HCT116 (cell line): ENCODE measurements at regions not wholly inside any gene's neighbourhood (a gene's known extent, or its start where the extent isn't known, plus 50 kb on each side); places are given as distances from the start of the nearest gene placed in this dataset.

Experiments used
- ATAC-seq: fragments of 200-7000 bp; cut with Tn5 transposase; 2 replicates; pipeline ENCODE4 v1.9.1; 2020; ENCODE audit warnings: mild to moderate bottlenecking, moderate library complexity
- BruUV-seq: library from RNA; stranded (reverse); fragments of 400-500 nt; replicated peaks from 2 replicates; lab custom pipeline; 2021; lab: Mats Ljungman, UMichigan
- CTCF ChIA-PET: fragments of 300-600 bp; sonication (Branson Sonifier 250); formaldehyde crosslinking; loops from one replicate; lab custom pipeline; 2021; ENCODE audit warnings: antibody characterized with exemption; lab: Charles Lee
- POLR2A ChIA-PET: fragments of 300-600, 350-600 bp; sonication (Branson Sonifier 250); formaldehyde crosslinking; loops from one replicate; lab custom pipeline; 2021; ENCODE audit warnings: antibody characterized with exemption; lab: Charles Lee
- RAD21 ChIA-PET, 2 experiments: fragments of 300-600 bp; sonication (Branson Sonifier 250); formaldehyde crosslinking; loops; one replicate each; lab custom pipeline; 2023; ENCODE audit warnings: low total read pairs in 2 of 2; ENCODE audit not compliant: uncharacterized antibody in 2 of 2, unreplicated experiment in 2 of 2, low non-redundant PET in 1 of 2; lab: Charles Lee
- DNase-seq: peaks from one replicate; pipeline ENCODE4 v3.0.0-alpha.2; 2010; ENCODE audit warnings: low read depth, low spot score
- H2AFZ ChIP-seq: fragments of 200-600 bp; shearing (Covaris generic), sonication (generic); 2 replicates; pipeline ENCODE4 v1.6.1; 2017; ENCODE audit warnings: low read depth, mixed run types, mixed read lengths, antibody characterized with exemption, low read length; ENCODE audit not compliant: poor library complexity, severe bottlenecking
- H3K27ac ChIP-seq: 2 replicates; pipeline ENCODE4 v1.5.1; 2012; ENCODE audit warnings: low read depth, low read length
- H3K27me3 ChIP-seq: fragments of 200-600 bp; sonication (generic); 2 replicates; pipeline ENCODE4 v1.6.1; 2016; ENCODE audit warnings: mixed run types, low read length, mixed read lengths; ENCODE audit not compliant: insufficient read depth
- H3K36me3 ChIP-seq, 2 experiments: fragments of 200-500 bp in 1 of 2; fragments of 200-600 bp in 1 of 2; sonication (Bioruptor generic) in 1 of 2; sonication (generic) in 1 of 2; 2 replicates each; pipeline versions ENCODE4 v1.5.1 to v1.6.1; 2014 to 2016; ENCODE audit warnings: low read length in 2 of 2, inconsistent platforms in 1 of 2, mixed read lengths in 1 of 2, mixed run types in 1 of 2; ENCODE audit not compliant: insufficient read depth in 2 of 2, control insufficient read depth in 1 of 2
- H3K4me1 ChIP-seq, 2 experiments: fragments of 200-600 bp in 1 of 2; sonication (generic) in 1 of 2; 2 replicates each; pipeline versions ENCODE4 v1.5.1 to v1.6.1; 2012 to 2017; ENCODE audit warnings: low read length in 2 of 2, inconsistent platforms in 1 of 2, mild to moderate bottlenecking in 1 of 2, mixed read lengths in 1 of 2, mixed run types in 1 of 2, moderate library complexity in 1 of 2; ENCODE audit not compliant: insufficient read depth in 2 of 2, control insufficient read depth in 1 of 2
- H3K4me2 ChIP-seq: fragments of 200-600 bp; sonication (generic); 2 replicates; pipeline ENCODE4 v1.6.1; 2017; ENCODE audit warnings: mixed run types, low read length, mixed read lengths
- H3K4me3 ChIP-seq, 2 experiments: fragments of 200-600 bp in 1 of 2; sonication (generic) in 1 of 2; replicated peaks in 1 of 2; 2 replicates each; pipeline ENCODE4 v1.5.1; 2011 to 2016; ENCODE audit warnings: low read length in 2 of 2, control low read depth in 1 of 2, low read depth in 1 of 2, mild to moderate bottlenecking in 1 of 2, mixed read lengths in 1 of 2, mixed run types in 1 of 2
- H3K79me2 ChIP-seq: fragments of 200-600 bp; sonication (generic); 2 replicates; pipeline ENCODE4 v1.6.1; 2017; ENCODE audit warnings: mild to moderate bottlenecking, mixed run types, low read length, moderate library complexity, mixed read lengths; ENCODE audit not compliant: insufficient read depth
- H3K9ac ChIP-seq: fragments of 200-600 bp; sonication (generic); 2 replicates; pipeline ENCODE4 v1.6.1; 2016; ENCODE audit warnings: low read length, mixed read lengths
- H3K9me2 ChIP-seq: fragments of 200-600 bp; sonication (generic), shearing (Covaris generic); 2 replicates; pipeline ENCODE4 v1.6.1; 2017; ENCODE audit warnings: mixed run types, mild to moderate bottlenecking, moderate library complexity; ENCODE audit not compliant: insufficient read depth
- H3K9me3 ChIP-seq, 2 experiments: fragments of 200-500 bp in 1 of 2; fragments of 200-600 bp in 1 of 2; sonication (Bioruptor generic) in 1 of 2; sonication (generic) in 1 of 2; 2 replicates each; pipeline ENCODE4 v1.6.1; 2014 to 2017; ENCODE audit warnings: low read length in 2 of 2, mixed read lengths in 2 of 2, inconsistent platforms in 1 of 2, low read depth in 1 of 2, mild to moderate bottlenecking in 1 of 2, mixed run types in 1 of 2, moderate library complexity in 1 of 2; ENCODE audit not compliant: control insufficient read depth in 1 of 2, insufficient read depth in 1 of 2
- H4K20me1 ChIP-seq: fragments of 200-600 bp; sonication (generic), shearing (Covaris generic); 2 replicates; pipeline ENCODE4 v1.6.1; 2017; ENCODE audit warnings: mixed run types, mild to moderate bottlenecking, moderate library complexity; ENCODE audit not compliant: insufficient read depth
- CTCF ChIP-seq, 3 experiments: fragments of 200-600 bp in 1 of 3; sonication (generic) in 1 of 3; IDR thresholded peaks in 2 of 3; conservative IDR thresholded peaks in 1 of 3; 2 replicates each; pipeline ENCODE4 v1.5.1; 2012 to 2017; ENCODE audit warnings: low read depth in 2 of 3, low read length in 2 of 3, antibody characterized with exemption in 1 of 3, borderline replicate concordance in 1 of 3, control low read depth in 1 of 3, mild to moderate bottlenecking in 1 of 3, mixed read lengths in 1 of 3, mixed run types in 1 of 3, moderate library complexity in 1 of 3; ENCODE audit not compliant: insufficient read depth in 1 of 3
- EZH2 ChIP-seq: fragments of 200-600 bp; sonication (generic); IDR thresholded peaks from 2 replicates; pipeline ENCODE4 v1.6.1; 2017; ENCODE audit warnings: antibody characterized with exemption, mixed run types
- EZH2phosphoT487 ChIP-seq: fragments of 200-600 bp; IDR thresholded peaks from 2 replicates; pipeline ENCODE4 v1.6.1; 2018; ENCODE audit warnings: antibody characterized with exemption, borderline replicate concordance
- FOSL1 ChIP-seq: IDR thresholded peaks from 2 replicates; pipeline ENCODE4 v1.6.1; 2012; ENCODE audit warnings: low read depth
- POLR2A ChIP-seq: IDR thresholded peaks from 2 replicates; pipeline ENCODE4 v1.7.0; 2011; ENCODE audit warnings: borderline replicate concordance; ENCODE audit not compliant: insufficient read depth, insufficient read length; ENCODE audit errors: extremely low read depth
- RAD21 ChIP-seq: IDR thresholded peaks from 2 replicates; pipeline ENCODE4 v1.6.1; 2012; ENCODE audit warnings: low read depth, mild to moderate bottlenecking
- REST ChIP-seq: IDR thresholded peaks from 2 replicates; pipeline ENCODE4 v1.6.1; 2012; ENCODE audit warnings: low read depth
- SP1 ChIP-seq: IDR thresholded peaks from 2 replicates; pipeline ENCODE4 v1.6.1; 2012; ENCODE audit warnings: low read depth
- TCF7L2 ChIP-seq: IDR thresholded peaks from 2 replicates; pipeline ENCODE4 v1.7.0; 2011; ENCODE audit warnings: borderline replicate concordance, inconsistent platforms; ENCODE audit not compliant: insufficient read depth, insufficient read length; ENCODE audit errors: extremely low read depth
- YY1 ChIP-seq: IDR thresholded peaks from 2 replicates; pipeline ENCODE4 v1.6.1; 2011; ENCODE audit warnings: low read length, low read depth, moderate library complexity, mild to moderate bottlenecking; ENCODE audit not compliant: insufficient replicate concordance; ENCODE audit errors: extremely low read depth
- intact Hi-C: fragments of 100-400 bp; cut with micrococcal nuclease; formaldehyde crosslinking; loops from 2 replicates; pipeline ENCODE4 v1.10.0; 2022
- TF ChIP-seq, protein P1 (sequence below): IDR thresholded peaks from 2 replicates; pipeline ENCODE4 v1.6.1; 2012

GRCh38 chr7:153443032-153443701 is 609.0 kb upstream of the DPP6 start:
- ATAC-seq: no peak
- intact Hi-C loops: no loop called here
- Histone ChIP-seq H3K79me2 (no peaks in the 10 kb centered on the region), H3K27ac (no peak overlapping the region), H3K4me2 (no peak overlapping the region), H3K9ac (no peak overlapping the region), H3K4me3 (no peak overlapping the region), H2AFZ (no peak overlapping the region), H3K9me3 (peaks cover 5 to 7% of the 10 kb centered on the region in 2 experiments; a peak in 2 of 4 replicates), H3K36me3 (no peaks in the 10 kb centered on the region), H4K20me1 (no peaks in the 10 kb centered on the region), H3K9me2 (no peaks in the 10 kb centered on the region), H3K4me1 (no peaks in the 10 kb centered on the region), H3K27me3 (no peaks in the 10 kb centered on the region)
- no peak for DNase-seq
- POLR2A ChIA-PET: no interaction called here
- CTCF ChIA-PET: no interaction called here
- BruUV-seq: no TSS peak
- RAD21 ChIA-PET: no interaction called here
- no peak for TF ChIP-seq RAD21
- no peak for TF ChIP-seq CTCF (IDR thresholded peaks at IDR 0.05 in 2 of 3, conservative IDR thresholded peaks at IDR 0.05 in 1 of 3; ENCODE audit: borderline replicate concordance in 1 of 3, insufficient read depth in 1 of 3, low read depth in 2 of 3, low read length in 2 of 3)
- TF ChIP-seq, protein P1, sequence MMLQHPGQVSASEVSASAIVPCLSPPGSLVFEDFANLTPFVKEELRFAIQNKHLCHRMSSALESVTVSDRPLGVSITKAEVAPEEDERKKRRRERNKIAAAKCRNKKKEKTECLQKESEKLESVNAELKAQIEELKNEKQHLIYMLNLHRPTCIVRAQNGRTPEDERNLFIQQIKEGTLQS: no peak
- no peak for TF ChIP-seq EZH2
- no peak for TF ChIP-seq POLR2A
- no peak for TF ChIP-seq FOSL1
- TF ChIP-seq TCF7L2: no peak
- TF ChIP-seq EZH2phosphoT487: no peak
- no peak for TF ChIP-seq REST
- no peak for TF ChIP-seq YY1
- no peak for TF ChIP-seq SP1
